ENCODE measurements at regions not wholly inside any gene's neighbourhood (a gene's known extent, or its start where the extent isn't known, plus 50 kb on each side); places are given as distances from the start of the nearest gene placed in this dataset.

GRCh38 chr2:120607506-120607905 is 128.2 kb upstream of the GLI2 start:
- CTCF ChIA-PET (ENCODE audit: low intra/inter-chr PET ratio, low total read pairs): no interaction called here
- in situ Hi-C loops (cut with HindIII; ENCODE audit: extremely low pct_ligation_motif_present, low pct_unique_long_range_greater_than_20kb) (no loop called here), intact Hi-C loops (cut with micrococcal nuclease; ENCODE audit: unreplicated experiment) (no loop called here)
- TF ChIP-seq ZBTB21 (CRISPR knock-in tag; IDR thresholded peaks at IDR 0.05) (no peak), ZNF558 (CRISPR knock-in tag; IDR thresholded peaks at IDR 0.05; ENCODE audit: borderline replicate concordance) (no peak), ZNF274 (CRISPR knock-in tag; IDR thresholded peaks at IDR 0.05) (no peak), RARA (CRISPR knock-in tag; IDR thresholded peaks at IDR 0.05) (no peak)
- Histone ChIP-seq H3K4me3 (replicated peaks in 1 of 3; ENCODE audit: insufficient read depth in 1 of 3, low read depth in 2 of 3, low read length in 3 of 3) (no peak overlapping the region), H3K79me2 (ENCODE audit: insufficient read depth, low read length) (no peaks in the 10 kb centered on the region), H3K9ac (ENCODE audit: insufficient read depth, low read depth, low read length) (no peak overlapping the region), H2AFZ (ENCODE audit: low read length) (no peak overlapping the region), H4K20me1 (ENCODE audit: insufficient read depth, low read length) (no peaks in the 10 kb centered on the region), H3K4me2 (ENCODE audit: low read depth, low read length) (no peak overlapping the region), H3K36me3 (replicated peaks in 1 of 2; ENCODE audit: control insufficient read depth in 1 of 2, insufficient read depth in 2 of 2, low read length in 2 of 2) (no peaks in the 10 kb centered on the region), H3K27me3 (ENCODE audit: control insufficient read depth in 1 of 2, insufficient read depth in 2 of 2, low read length in 2 of 2) (peaks cover 14 to 84% of the 10 kb centered on the region in 2 experiments; a peak in 4 of 5 replicates), H3K4me1 (ENCODE audit: insufficient read depth, low read length) (no peaks in the 10 kb centered on the region), H3K27ac (ENCODE audit: extremely low read length, insufficient read depth, low read length) (no peak overlapping the region), H3K9me3 (ENCODE audit: low read length) (no peaks in the 10 kb centered on the region)
- DNase-seq (ENCODE audit: low spot score) (no peak), FAIRE-seq (no peak), ATAC-seq (no peak)
- WGBS (ENCODE audit: low lambda C conversion rate): 2% methylated on average over 5 of the region's 8 CpGs
- BruUV-seq (replicated peaks): no TSS peak
- POLR2A ChIA-PET: no interaction called here

GRCh38 chr2:120607996-120608395 is 127.7 kb upstream of the GLI2 start:
- Histone ChIP-seq H3K4me1 (ENCODE audit: insufficient read depth, low read length) (no peaks in the 10 kb centered on the region), H4K20me1 (ENCODE audit: insufficient read depth, low read length) (no peaks in the 10 kb centered on the region), H3K79me2 (ENCODE audit: insufficient read depth, low read length) (no peaks in the 10 kb centered on the region), H3K9me3 (ENCODE audit: low read length) (no peaks in the 10 kb centered on the region), H2AFZ (ENCODE audit: low read length) (no peak overlapping the region), H3K27me3 (ENCODE audit: control insufficient read depth in 1 of 2, insufficient read depth in 2 of 2, low read length in 2 of 2) (peaks cover 14 to 87% of the 10 kb centered on the region in 2 experiments; a peak in 4 of 5 replicates), H3K36me3 (replicated peaks in 1 of 2; ENCODE audit: control insufficient read depth in 1 of 2, insufficient read depth in 2 of 2, low read length in 2 of 2) (no peaks in the 10 kb centered on the region), H3K4me2 (ENCODE audit: low read depth, low read length) (no peak overlapping the region), H3K4me3 (replicated peaks in 1 of 3; ENCODE audit: insufficient read depth in 1 of 3, low read depth in 2 of 3, low read length in 3 of 3) (no peak overlapping the region), H3K27ac (ENCODE audit: extremely low read length, insufficient read depth, low read length) (no peak overlapping the region), H3K9ac (ENCODE audit: insufficient read depth, low read depth, low read length) (no peak overlapping the region)
- DNase-seq (ENCODE audit: low spot score) (no peak), ATAC-seq (no peak), FAIRE-seq (no peak)
- BruUV-seq (replicated peaks): no TSS peak
- 46% methylated on average over 4 of the region's 4 CpGs for WGBS (ENCODE audit: low lambda C conversion rate)
- in situ Hi-C loops (cut with HindIII; ENCODE audit: extremely low pct_ligation_motif_present, low pct_unique_long_range_greater_than_20kb): no loop called here
- ChIA-PET CTCF (ENCODE audit: low intra/inter-chr PET ratio, low total read pairs) (no interaction called here), POLR2A (no interaction called here)
- TF ChIP-seq ZNF367 (CRISPR knock-in tag; IDR thresholded peaks at IDR 0.05; ENCODE audit: borderline replicate concordance): no peak
- TF ChIP-seq ELF1 (CRISPR knock-in tag; IDR thresholded peaks at IDR 0.05): no peak
- TF ChIP-seq ZBTB4 (CRISPR knock-in tag; IDR thresholded peaks at IDR 0.05; ENCODE audit: borderline replicate concordance): no peak
- TF ChIP-seq PPARG (CRISPR knock-in tag; conservative IDR thresholded peaks at IDR 0.05): no peak
- intact Hi-C loops (cut with micrococcal nuclease; ENCODE audit: unreplicated experiment): no loop called here
